ENCODE measurements at regions not wholly inside any gene's neighbourhood (a gene's known extent, or its start where the extent isn't known, plus 50 kb on each side); places are given as distances from the start of the nearest gene placed in this dataset.

GRCh38 chr13:61136515-61136914 lies 279.1 kb downstream of the PCDH20 start:
- no peaks in the 10 kb centered on the region for H3K36me3 ChIP-seq (ENCODE audit: control insufficient read depth in 2 of 2, extremely low read depth in 1 of 2, insufficient read depth in 2 of 2, low read length in 2 of 2)
- no peak overlapping the region for H3K4me2 ChIP-seq (ENCODE audit: control insufficient read depth, extremely low read depth, insufficient read depth, low read depth, low read length)
- dilution Hi-C loops (cut with MboI; ENCODE audit: extremely low pct_ligation_motif_present, low sequenced_read_pairs), result no loop called here
- no peak overlapping the region for H2AFZ ChIP-seq (ENCODE audit: control insufficient read depth, low read length)
- H3K27ac ChIP-seq (ENCODE audit: control insufficient read depth, insufficient read depth, low read length), result no peak overlapping the region
- H3K4me3 ChIP-seq (ENCODE audit: control insufficient read depth in 2 of 3, extremely low read depth in 1 of 3, insufficient read depth in 2 of 3, low read depth in 1 of 3, low read length in 3 of 3), result no peak overlapping the region
- H4K20me1 ChIP-seq (ENCODE audit: control insufficient read depth, extremely low read depth, insufficient read depth, low read length), result no peaks in the 10 kb centered on the region
- DNase-seq (ENCODE audit: low read depth, low spot score), result no peak
- no peak overlapping the region for H3K9ac ChIP-seq (ENCODE audit: control insufficient read depth, extremely low read depth, insufficient read depth, low read length)
- no peaks in the 10 kb centered on the region for H3K9me1 ChIP-seq (ENCODE audit: control insufficient read depth, extremely low read depth, insufficient read depth, low read length)
- TF ChIP-seq CTCF (optimal IDR thresholded peaks at IDR 0.05 in 1 of 3, IDR thresholded peaks at IDR 0.05 in 1 of 3, conservative IDR thresholded peaks at IDR 0.05 in 1 of 3; ENCODE audit: extremely low read depth in 1 of 3, insufficient read depth in 2 of 3, low read length in 3 of 3), result no peak
- TF ChIP-seq EZH2 (IDR thresholded peaks at IDR 0.05; ENCODE audit: low read length), result no peak
- no peaks in the 10 kb centered on the region for H3K79me2 ChIP-seq (ENCODE audit: control insufficient read depth, insufficient read depth, low read length)
- no peaks in the 10 kb centered on the region for H3K4me1 ChIP-seq (ENCODE audit: control insufficient read depth, extremely low read depth, insufficient read depth, low read length)
- FAIRE-seq, result no peak
- no peaks in the 10 kb centered on the region for H3K9me3 ChIP-seq (ENCODE audit: control insufficient read depth, low read depth, low read length)
- no peaks in the 10 kb centered on the region for H3K27me3 ChIP-seq (ENCODE audit: control insufficient read depth, extremely low read depth, insufficient read depth, low read length)

- Histone ChIP-seq H3K27ac (ENCODE audit: control insufficient read depth, insufficient read depth, low read length) (no peak overlapping the region), H3K36me3 (ENCODE audit: control insufficient read depth in 2 of 2, extremely low read depth in 1 of 2, insufficient read depth in 2 of 2, low read length in 2 of 2) (no peaks in the 10 kb centered on the region), H3K4me1 (ENCODE audit: control insufficient read depth, extremely low read depth, insufficient read depth, low read length) (no peaks in the 10 kb centered on the region), H3K79me2 (ENCODE audit: control insufficient read depth, insufficient read depth, low read length) (no peaks in the 10 kb centered on the region), H3K9me3 (ENCODE audit: control insufficient read depth, low read depth, low read length) (no peaks in the 10 kb centered on the region), H4K20me1 (ENCODE audit: control insufficient read depth, extremely low read depth, insufficient read depth, low read length) (no peaks in the 10 kb centered on the region), H3K27me3 (ENCODE audit: control insufficient read depth, extremely low read depth, insufficient read depth, low read length) (no peaks in the 10 kb centered on the region), H3K9ac (ENCODE audit: control insufficient read depth, extremely low read depth, insufficient read depth, low read length) (no peak overlapping the region), H3K4me2 (ENCODE audit: control insufficient read depth, extremely low read depth, insufficient read depth, low read depth, low read length) (no peak overlapping the region), H3K4me3 (ENCODE audit: control insufficient read depth in 2 of 3, extremely low read depth in 1 of 3, insufficient read depth in 2 of 3, low read depth in 1 of 3, low read length in 3 of 3) (no peak overlapping the region), H3K9me1 (ENCODE audit: control insufficient read depth, extremely low read depth, insufficient read depth, low read length) (no peaks in the 10 kb centered on the region), H2AFZ (ENCODE audit: control insufficient read depth, low read length) (no peak overlapping the region)
- no peak for TF ChIP-seq CTCF (optimal IDR thresholded peaks at IDR 0.05 in 1 of 3, IDR thresholded peaks at IDR 0.05 in 1 of 3, conservative IDR thresholded peaks at IDR 0.05 in 1 of 3; ENCODE audit: extremely low read depth in 1 of 3, insufficient read depth in 2 of 3, low read length in 3 of 3)
- TF ChIP-seq EZH2 (IDR thresholded peaks at IDR 0.05; ENCODE audit: low read length), result no peak
- no peak for DNase-seq (ENCODE audit: low read depth, low spot score)
- FAIRE-seq, result no peak
- dilution Hi-C loops (cut with MboI; ENCODE audit: extremely low pct_ligation_motif_present, low sequenced_read_pairs), result no loop called here
Measured at GRCh38 chr13:61136093-61136492, 279.6 kb downstream of the PCDH20 start.
